ENCODE measurements at regions not wholly inside any gene's neighbourhood (a gene's known extent, or its start where the extent isn't known, plus 50 kb on each side); places are given as distances from the start of the nearest gene placed in this dataset.

DNA sequence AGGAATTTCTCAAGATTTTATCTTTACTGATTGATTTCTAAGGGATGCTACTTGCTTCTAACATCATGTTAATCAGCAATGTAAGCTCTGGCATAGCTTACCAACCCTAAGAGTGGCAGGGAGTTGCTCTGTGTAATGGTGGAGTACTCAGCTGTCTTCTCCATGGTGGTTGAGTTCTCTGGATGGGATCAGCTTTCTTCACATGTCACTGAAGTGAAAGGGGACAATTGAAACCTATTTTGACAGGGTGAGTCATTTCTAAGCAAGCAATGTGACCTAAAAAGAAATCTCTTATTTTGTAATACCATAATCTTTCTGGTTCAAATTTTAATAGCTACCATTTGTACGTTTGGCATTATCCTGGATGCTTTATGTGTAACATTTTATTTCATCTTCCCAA lies 430.4 kb downstream of the GJA1 start:
- Mint-ChIP-seq H3K36me3 (ENCODE audit: low read depth) (peaks cover 7% of the 10 kb centered on the region), H3K27me3 (ENCODE audit: low read depth) (no peaks in the 10 kb centered on the region), H3K4me3 (ENCODE audit: unreplicated experiment) (no peak overlapping the region), H3K27ac (ENCODE audit: unreplicated experiment) (no peak overlapping the region), H3K9me3 (ENCODE audit: low read depth) (peaks cover 11% of the 10 kb centered on the region), H3K4me1 (ENCODE audit: low read depth) (peaks cover 24% of the 10 kb centered on the region)
- TF ChIP-seq, protein P1, sequence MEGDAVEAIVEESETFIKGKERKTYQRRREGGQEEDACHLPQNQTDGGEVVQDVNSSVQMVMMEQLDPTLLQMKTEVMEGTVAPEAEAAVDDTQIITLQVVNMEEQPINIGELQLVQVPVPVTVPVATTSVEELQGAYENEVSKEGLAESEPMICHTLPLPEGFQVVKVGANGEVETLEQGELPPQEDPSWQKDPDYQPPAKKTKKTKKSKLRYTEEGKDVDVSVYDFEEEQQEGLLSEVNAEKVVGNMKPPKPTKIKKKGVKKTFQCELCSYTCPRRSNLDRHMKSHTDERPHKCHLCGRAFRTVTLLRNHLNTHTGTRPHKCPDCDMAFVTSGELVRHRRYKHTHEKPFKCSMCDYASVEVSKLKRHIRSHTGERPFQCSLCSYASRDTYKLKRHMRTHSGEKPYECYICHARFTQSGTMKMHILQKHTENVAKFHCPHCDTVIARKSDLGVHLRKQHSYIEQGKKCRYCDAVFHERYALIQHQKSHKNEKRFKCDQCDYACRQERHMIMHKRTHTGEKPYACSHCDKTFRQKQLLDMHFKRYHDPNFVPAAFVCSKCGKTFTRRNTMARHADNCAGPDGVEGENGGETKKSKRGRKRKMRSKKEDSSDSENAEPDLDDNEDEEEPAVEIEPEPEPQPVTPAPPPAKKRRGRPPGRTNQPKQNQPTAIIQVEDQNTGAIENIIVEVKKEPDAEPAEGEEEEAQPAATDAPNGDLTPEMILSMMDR (IDR thresholded peaks at IDR 0.05): no peak
- DNase-seq (ENCODE audit: low spot score): no peak

DNA sequence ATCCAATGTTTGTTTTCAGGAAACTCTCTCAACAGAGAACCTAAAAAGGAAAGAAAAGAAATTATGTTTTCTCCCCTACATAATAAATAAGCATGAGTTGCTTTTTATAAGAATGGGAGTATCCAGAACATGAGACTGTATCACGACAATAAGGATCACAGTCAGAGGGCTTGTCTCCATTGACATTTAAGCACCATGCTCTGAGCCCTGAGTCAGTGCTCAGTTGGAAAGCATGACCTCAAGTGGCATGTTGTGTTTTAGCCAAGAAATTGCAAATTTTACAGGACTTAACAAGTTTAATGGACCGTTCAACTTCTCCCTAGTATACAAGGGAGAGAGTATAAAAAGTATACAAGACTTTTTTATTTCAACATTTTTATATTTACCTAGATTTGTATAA lies 431.6 kb downstream of the GJA1 start:
- Mint-ChIP-seq H3K27me3 (ENCODE audit: low read depth) (no peaks in the 10 kb centered on the region), H3K36me3 (ENCODE audit: low read depth) (no peaks in the 10 kb centered on the region), H3K4me3 (ENCODE audit: unreplicated experiment) (no peak overlapping the region), H3K9me3 (ENCODE audit: low read depth) (no peaks in the 10 kb centered on the region), H3K27ac (ENCODE audit: unreplicated experiment) (no peak overlapping the region), H3K4me1 (ENCODE audit: low read depth) (peaks cover 28% of the 10 kb centered on the region)
- DNase-seq (ENCODE audit: low spot score): no peak
- TF ChIP-seq, protein P1 (IDR thresholded peaks at IDR 0.05): no peak

DNA sequence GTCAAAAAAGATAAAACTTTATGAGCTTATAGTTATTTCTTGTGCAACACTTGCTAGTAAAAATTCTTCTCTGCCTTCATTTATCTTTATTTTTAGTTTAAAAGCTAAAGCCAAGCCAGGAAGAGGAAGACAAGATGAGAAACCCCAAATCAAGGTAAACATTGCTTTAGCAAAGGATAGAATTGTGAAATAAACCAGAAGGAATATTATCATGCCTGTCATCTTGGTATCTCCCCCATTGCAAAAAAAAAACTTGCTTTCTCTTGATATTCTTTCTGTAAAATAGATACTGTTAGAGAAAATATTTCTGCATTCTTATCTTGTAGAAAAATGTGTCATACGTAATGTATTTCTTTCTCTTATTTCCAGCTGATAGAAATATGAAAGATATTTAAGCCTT lies 432.8 kb downstream of the GJA1 start:
- TF ChIP-seq, protein P1 (IDR thresholded peaks at IDR 0.05): no peak
- no peaks in the 10 kb centered on the region for H3K36me3 Mint-ChIP-seq (ENCODE audit: low read depth)
- no peaks in the 10 kb centered on the region for H3K9me3 Mint-ChIP-seq (ENCODE audit: low read depth)
- H3K27ac Mint-ChIP-seq (ENCODE audit: unreplicated experiment): no peak overlapping the region
- no peaks in the 10 kb centered on the region for H3K27me3 Mint-ChIP-seq (ENCODE audit: low read depth)
- H3K4me1 Mint-ChIP-seq (ENCODE audit: low read depth): peaks cover 28% of the 10 kb centered on the region
- DNase-seq (ENCODE audit: low spot score): no peak
- no peak overlapping the region for H3K4me3 Mint-ChIP-seq (ENCODE audit: unreplicated experiment)

DNA sequence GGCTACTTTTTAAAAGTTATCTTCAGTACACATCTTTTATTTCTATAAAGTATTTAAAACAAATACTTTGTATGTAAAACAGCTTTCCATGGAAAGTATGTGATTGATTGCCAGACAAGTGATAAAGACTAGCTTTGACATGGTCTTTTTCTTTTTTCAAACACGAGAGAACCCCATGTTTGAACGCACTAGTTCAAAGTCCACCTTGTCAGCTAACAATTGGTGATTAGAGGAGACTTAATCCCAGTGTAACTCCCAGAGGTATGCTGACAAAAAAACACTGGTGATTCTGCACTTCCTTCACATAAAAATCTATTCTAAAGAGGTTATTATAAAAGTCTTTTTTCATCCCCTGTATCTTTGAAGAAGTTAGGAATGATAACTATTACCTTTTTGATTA lies 438.1 kb downstream of the GJA1 start:
- Mint-ChIP-seq H3K4me1 (ENCODE audit: low read depth) (peaks cover 10% of the 10 kb centered on the region), H3K9me3 (ENCODE audit: low read depth) (peaks cover 4% of the 10 kb centered on the region), H3K27ac (ENCODE audit: unreplicated experiment) (no peak overlapping the region), H3K27me3 (ENCODE audit: low read depth) (no peaks in the 10 kb centered on the region), H3K36me3 (ENCODE audit: low read depth) (peaks cover 3% of the 10 kb centered on the region), H3K4me3 (ENCODE audit: unreplicated experiment) (no peak overlapping the region)
- no peak for DNase-seq (ENCODE audit: low spot score)
- TF ChIP-seq, protein P1 (IDR thresholded peaks at IDR 0.05): no peak

DNA sequence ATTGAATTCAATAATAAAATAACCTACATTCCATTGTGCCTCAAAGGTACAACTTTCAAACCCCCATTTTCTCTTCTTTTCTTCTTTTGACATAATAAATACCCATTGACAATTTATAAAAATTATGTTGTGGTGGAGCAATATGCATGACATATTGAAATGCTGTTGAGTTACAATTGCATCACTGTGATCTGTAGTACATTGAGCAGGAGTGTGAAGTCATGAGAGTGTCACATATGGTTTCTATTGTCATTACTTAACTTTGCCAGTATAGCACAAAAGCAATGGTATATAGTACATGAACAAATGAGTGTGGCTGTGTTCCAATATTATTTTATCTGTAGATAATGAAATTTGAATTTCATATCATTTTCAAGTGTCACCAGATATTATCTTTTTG lies 441.3 kb downstream of the GJA1 start:
- Mint-ChIP-seq H3K27me3 (ENCODE audit: low read depth) (no peaks in the 10 kb centered on the region), H3K9me3 (ENCODE audit: low read depth) (peaks cover 4% of the 10 kb centered on the region), H3K4me3 (ENCODE audit: unreplicated experiment) (no peak overlapping the region), H3K4me1 (ENCODE audit: low read depth) (peaks cover 23% of the 10 kb centered on the region), H3K36me3 (ENCODE audit: low read depth) (peaks cover 3% of the 10 kb centered on the region), H3K27ac (ENCODE audit: unreplicated experiment) (no peak overlapping the region)
- DNase-seq (ENCODE audit: low spot score): no peak
- TF ChIP-seq, protein P1 (IDR thresholded peaks at IDR 0.05): no peak

All from chondrocyte (in vitro differentiated cells).